GM12878 (cell line): ENCODE measurements at regions not wholly inside any gene's neighbourhood (a gene's known extent, or its start where the extent isn't known, plus 50 kb on each side); places are given as distances from the start of the nearest gene placed in this dataset.

ENCODE experiments used
- CBFB ChIP-seq: IDR thresholded peaks from 2 replicates; pipeline ENCODE4 v1.6.1; 2016; ENCODE audit warnings: antibody characterized with exemption, low read depth
- EGR1 ChIP-seq, 2 experiments: IDR thresholded peaks; 1 replicate in 1 of 2; 2 replicates in 1 of 2; pipeline ENCODE4 v1.6.1; 2011 to 2012; ENCODE audit warnings: low read depth in 2 of 2, low read length in 2 of 2, borderline replicate concordance in 1 of 2, mild to moderate bottlenecking in 1 of 2, moderate library complexity in 1 of 2
- EZH2 ChIP-seq: IDR thresholded peaks from 2 replicates; pipeline ENCODE4 v1.6.1; 2012; ENCODE audit warnings: low read depth, mild to moderate bottlenecking, control low read depth, inconsistent platforms, low read length, borderline replicate concordance; ENCODE audit not compliant: control insufficient read depth
- NRF1 ChIP-seq: conservative IDR thresholded peaks from 2 replicates; pipeline ENCODE4 v1.6.1; 2011; ENCODE audit warnings: mild to moderate bottlenecking, low read depth, low read length, improper control_type of control experiment
- POLR2AphosphoS5 ChIP-seq: IDR thresholded peaks from 2 replicates; pipeline ENCODE4 v1.6.1; 2011; ENCODE audit warnings: mild to moderate bottlenecking, low read length, inconsistent platforms
- SIX5 ChIP-seq: IDR thresholded peaks from 2 replicates; pipeline ENCODE4 v1.6.1; 2011; ENCODE audit warnings: mild to moderate bottlenecking, low read depth, low read length, moderate library complexity; ENCODE audit not compliant: severe bottlenecking
- TF ChIP-seq, protein P1 (sequence below): IDR thresholded peaks from 2 replicates; pipeline ENCODE4 v1.6.1; 2012; ENCODE audit warnings: mild to moderate bottlenecking, low read depth, low read length
- TF ChIP-seq, protein P2 (sequence below): fragments of 150-350 bp; IDR thresholded peaks from 2 replicates; pipeline ENCODE4 v1.6.1; 2016; ENCODE audit warnings: low read depth, low read length
- TF ChIP-seq, protein P3 (sequence below): IDR thresholded peaks from 2 replicates; pipeline ENCODE4 v1.6.1; 2011; ENCODE audit warnings: low read depth, low read length, improper control_type of control experiment, borderline replicate concordance
- TF ChIP-seq, protein P4 (sequence below), 3 experiments: IDR thresholded peaks in 2 of 3; conservative IDR thresholded peaks in 1 of 3; 2 replicates each; pipeline ENCODE4 v1.5.1; 2011; ENCODE audit warnings: low read depth in 3 of 3, low read length in 3 of 3, mild to moderate bottlenecking in 3 of 3, control low read depth in 2 of 3, moderate library complexity in 2 of 3, inconsistent platforms in 1 of 3, mixed read lengths in 1 of 3; ENCODE audit not compliant: control insufficient read depth in 2 of 3, insufficient read depth in 1 of 3; ENCODE audit errors: extremely low read depth in 1 of 3
- TF ChIP-seq, protein P5 (sequence below): IDR thresholded peaks from 2 replicates; pipeline ENCODE4 v1.6.1; 2012; ENCODE audit warnings: low read depth, low read length, improper control_type of control experiment

DNA sequence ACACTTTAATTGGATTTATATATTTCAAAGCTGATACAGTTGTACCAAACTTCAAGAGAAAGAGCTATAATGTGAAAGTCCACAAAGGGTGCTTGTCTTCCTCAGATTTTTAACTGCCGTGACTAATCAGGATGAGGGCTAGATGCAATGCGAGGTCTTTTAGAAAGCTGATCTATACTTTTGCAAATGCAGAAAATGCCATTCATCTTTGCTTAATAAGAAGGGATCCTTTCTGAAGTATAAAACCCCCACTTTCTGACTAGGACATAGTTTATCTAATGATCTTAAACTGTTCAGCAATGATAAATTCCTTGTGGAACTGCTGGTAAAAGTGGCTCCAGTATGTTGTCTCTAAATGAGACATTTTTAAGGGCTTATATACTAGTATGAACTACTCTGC is 102.7 kb upstream of the NGF start:
- TF ChIP-seq POLR2AphosphoS5 (no peak), EGR1 (IDR thresholded peaks at IDR 0.05; ENCODE audit: borderline replicate concordance in 1 of 2, low read depth in 2 of 2, low read length in 2 of 2) (no peak), EZH2 (no peak), SIX5 (no peak), NRF1 (no peak), CBFB (no peak)
- TF ChIP-seq, protein P1, sequence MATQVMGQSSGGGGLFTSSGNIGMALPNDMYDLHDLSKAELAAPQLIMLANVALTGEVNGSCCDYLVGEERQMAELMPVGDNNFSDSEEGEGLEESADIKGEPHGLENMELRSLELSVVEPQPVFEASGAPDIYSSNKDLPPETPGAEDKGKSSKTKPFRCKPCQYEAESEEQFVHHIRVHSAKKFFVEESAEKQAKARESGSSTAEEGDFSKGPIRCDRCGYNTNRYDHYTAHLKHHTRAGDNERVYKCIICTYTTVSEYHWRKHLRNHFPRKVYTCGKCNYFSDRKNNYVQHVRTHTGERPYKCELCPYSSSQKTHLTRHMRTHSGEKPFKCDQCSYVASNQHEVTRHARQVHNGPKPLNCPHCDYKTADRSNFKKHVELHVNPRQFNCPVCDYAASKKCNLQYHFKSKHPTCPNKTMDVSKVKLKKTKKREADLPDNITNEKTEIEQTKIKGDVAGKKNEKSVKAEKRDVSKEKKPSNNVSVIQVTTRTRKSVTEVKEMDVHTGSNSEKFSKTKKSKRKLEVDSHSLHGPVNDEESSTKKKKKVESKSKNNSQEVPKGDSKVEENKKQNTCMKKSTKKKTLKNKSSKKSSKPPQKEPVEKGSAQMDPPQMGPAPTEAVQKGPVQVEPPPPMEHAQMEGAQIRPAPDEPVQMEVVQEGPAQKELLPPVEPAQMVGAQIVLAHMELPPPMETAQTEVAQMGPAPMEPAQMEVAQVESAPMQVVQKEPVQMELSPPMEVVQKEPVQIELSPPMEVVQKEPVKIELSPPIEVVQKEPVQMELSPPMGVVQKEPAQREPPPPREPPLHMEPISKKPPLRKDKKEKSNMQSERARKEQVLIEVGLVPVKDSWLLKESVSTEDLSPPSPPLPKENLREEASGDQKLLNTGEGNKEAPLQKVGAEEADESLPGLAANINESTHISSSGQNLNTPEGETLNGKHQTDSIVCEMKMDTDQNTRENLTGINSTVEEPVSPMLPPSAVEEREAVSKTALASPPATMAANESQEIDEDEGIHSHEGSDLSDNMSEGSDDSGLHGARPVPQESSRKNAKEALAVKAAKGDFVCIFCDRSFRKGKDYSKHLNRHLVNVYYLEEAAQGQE, result no peak
- TF ChIP-seq, protein P2, sequence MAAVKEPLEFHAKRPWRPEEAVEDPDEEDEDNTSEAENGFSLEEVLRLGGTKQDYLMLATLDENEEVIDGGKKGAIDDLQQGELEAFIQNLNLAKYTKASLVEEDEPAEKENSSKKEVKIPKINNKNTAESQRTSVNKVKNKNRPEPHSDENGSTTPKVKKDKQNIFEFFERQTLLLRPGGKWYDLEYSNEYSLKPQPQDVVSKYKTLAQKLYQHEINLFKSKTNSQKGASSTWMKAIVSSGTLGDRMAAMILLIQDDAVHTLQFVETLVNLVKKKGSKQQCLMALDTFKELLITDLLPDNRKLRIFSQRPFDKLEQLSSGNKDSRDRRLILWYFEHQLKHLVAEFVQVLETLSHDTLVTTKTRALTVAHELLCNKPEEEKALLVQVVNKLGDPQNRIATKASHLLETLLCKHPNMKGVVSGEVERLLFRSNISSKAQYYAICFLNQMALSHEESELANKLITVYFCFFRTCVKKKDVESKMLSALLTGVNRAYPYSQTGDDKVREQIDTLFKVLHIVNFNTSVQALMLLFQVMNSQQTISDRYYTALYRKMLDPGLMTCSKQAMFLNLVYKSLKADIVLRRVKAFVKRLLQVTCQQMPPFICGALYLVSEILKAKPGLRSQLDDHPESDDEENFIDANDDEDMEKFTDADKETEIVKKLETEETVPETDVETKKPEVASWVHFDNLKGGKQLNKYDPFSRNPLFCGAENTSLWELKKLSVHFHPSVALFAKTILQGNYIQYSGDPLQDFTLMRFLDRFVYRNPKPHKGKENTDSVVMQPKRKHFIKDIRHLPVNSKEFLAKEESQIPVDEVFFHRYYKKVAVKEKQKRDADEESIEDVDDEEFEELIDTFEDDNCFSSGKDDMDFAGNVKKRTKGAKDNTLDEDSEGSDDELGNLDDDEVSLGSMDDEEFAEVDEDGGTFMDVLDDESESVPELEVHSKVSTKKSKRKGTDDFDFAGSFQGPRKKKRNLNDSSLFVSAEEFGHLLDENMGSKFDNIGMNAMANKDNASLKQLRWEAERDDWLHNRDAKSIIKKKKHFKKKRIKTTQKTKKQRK, result no peak
- TF ChIP-seq, protein P3, sequence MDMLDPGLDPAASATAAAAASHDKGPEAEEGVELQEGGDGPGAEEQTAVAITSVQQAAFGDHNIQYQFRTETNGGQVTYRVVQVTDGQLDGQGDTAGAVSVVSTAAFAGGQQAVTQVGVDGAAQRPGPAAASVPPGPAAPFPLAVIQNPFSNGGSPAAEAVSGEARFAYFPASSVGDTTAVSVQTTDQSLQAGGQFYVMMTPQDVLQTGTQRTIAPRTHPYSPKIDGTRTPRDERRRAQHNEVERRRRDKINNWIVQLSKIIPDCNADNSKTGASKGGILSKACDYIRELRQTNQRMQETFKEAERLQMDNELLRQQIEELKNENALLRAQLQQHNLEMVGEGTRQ, result no peak
- TF ChIP-seq, protein P4, sequence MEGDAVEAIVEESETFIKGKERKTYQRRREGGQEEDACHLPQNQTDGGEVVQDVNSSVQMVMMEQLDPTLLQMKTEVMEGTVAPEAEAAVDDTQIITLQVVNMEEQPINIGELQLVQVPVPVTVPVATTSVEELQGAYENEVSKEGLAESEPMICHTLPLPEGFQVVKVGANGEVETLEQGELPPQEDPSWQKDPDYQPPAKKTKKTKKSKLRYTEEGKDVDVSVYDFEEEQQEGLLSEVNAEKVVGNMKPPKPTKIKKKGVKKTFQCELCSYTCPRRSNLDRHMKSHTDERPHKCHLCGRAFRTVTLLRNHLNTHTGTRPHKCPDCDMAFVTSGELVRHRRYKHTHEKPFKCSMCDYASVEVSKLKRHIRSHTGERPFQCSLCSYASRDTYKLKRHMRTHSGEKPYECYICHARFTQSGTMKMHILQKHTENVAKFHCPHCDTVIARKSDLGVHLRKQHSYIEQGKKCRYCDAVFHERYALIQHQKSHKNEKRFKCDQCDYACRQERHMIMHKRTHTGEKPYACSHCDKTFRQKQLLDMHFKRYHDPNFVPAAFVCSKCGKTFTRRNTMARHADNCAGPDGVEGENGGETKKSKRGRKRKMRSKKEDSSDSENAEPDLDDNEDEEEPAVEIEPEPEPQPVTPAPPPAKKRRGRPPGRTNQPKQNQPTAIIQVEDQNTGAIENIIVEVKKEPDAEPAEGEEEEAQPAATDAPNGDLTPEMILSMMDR (IDR thresholded peaks at IDR 0.05 in 2 of 3, conservative IDR thresholded peaks at IDR 0.05 in 1 of 3; ENCODE audit: control insufficient read depth in 2 of 3, extremely low read depth in 1 of 3, insufficient read depth in 1 of 3, low read depth in 3 of 3, low read length in 3 of 3), result no peak
- TF ChIP-seq, protein P5, sequence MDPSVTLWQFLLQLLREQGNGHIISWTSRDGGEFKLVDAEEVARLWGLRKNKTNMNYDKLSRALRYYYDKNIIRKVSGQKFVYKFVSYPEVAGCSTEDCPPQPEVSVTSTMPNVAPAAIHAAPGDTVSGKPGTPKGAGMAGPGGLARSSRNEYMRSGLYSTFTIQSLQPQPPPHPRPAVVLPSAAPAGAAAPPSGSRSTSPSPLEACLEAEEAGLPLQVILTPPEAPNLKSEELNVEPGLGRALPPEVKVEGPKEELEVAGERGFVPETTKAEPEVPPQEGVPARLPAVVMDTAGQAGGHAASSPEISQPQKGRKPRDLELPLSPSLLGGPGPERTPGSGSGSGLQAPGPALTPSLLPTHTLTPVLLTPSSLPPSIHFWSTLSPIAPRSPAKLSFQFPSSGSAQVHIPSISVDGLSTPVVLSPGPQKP, result no peak
